ENCODE measurements at regions not wholly inside any gene's neighbourhood (a gene's known extent, or its start where the extent isn't known, plus 50 kb on each side); places are given as distances from the start of the nearest gene placed in this dataset.
A peak's percentile ranks its signal among the peaks of the same experiment; 100 is the strongest.

GRCh38 chr12:131368668-131369071, 342.2 kb upstream of the SFSWAP start:
- Mint-ChIP-seq H3K36me3 (no peaks in the 10 kb centered on the region), H3K4me3 (no peak overlapping the region), H3K27me3 (peaks cover 0 to 6% (median 0%) of the 10 kb centered on the region in 5 donors), H3K9me3 (no peaks in the 10 kb centered on the region), H3K27ac (no peak overlapping the region), H3K4me1 (peaks cover 0 to 2% (median 0%) of the 10 kb centered on the region in 7 donors)
- H3K27ac ChIP-seq (ENCODE audit: low read depth, low read length) = no peak overlapping the region
- H3K27me3 ChIP-seq (ENCODE audit: control insufficient read depth in 2 of 2, insufficient read depth in 2 of 2, low read length in 2 of 2) = no peaks in the 10 kb centered on the region
- no peak overlapping the region for H3K4me3 ChIP-seq (ENCODE audit: low read length)
- H3K4me1 ChIP-seq (ENCODE audit: control insufficient read depth in 2 of 2, insufficient read depth in 2 of 2, low read length in 2 of 2) = no peaks in the 10 kb centered on the region
- CTCF ChIA-PET = no interaction called here
- POLR2A ChIA-PET = no interaction called here
- intact Hi-C loops (cut with micrococcal nuclease) = no loop called here
- ATAC-seq (no peak), DNase-seq (no peak)
- no peaks in the 10 kb centered on the region for H3K9me3 ChIP-seq (ENCODE audit: control insufficient read depth in 2 of 3, low read length in 3 of 3)
- no peaks in the 10 kb centered on the region for H3K36me3 ChIP-seq (ENCODE audit: control insufficient read depth in 2 of 3, insufficient read depth in 3 of 3, low read length in 3 of 3)

DNA sequence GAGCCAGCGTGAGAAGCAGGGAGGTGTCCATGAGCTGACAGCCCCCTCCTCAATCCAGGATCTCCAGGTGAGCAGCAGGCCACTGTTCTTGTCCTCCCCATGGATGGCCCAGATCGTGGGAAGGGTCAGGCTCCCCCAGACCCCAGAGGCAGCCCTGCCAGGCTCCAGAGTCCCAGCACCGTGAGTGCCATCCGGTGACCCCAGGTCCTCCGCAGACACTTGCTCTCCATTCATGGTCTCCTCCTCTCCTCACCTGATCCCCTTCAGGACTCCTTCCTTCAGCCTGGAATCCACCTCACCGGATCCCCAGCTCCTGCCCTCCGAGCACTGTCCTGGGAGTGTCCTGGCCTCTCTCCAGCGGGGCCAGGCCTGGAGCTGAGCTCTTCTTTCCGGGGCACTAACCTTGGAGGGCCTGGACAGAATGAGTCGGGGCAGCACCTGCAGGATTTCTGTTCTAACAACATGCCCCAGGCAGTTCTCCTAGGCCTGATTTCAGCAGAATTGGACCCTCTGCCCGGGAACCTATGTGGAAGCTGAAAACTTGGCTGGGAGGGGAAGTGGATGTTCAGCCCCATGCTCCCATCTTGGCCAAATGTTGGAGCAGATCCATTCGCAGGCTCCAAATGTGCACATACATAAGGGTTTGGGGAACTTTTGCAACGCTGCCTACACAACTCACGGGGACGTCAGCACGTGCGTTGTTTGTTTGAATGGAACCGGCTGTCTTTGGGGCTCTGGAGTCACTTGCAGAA, 341.6 kb upstream of the SFSWAP start:
- DNase-seq = no peak
- Mint-ChIP-seq H3K27ac (no peak overlapping the region), H3K36me3 (no peaks in the 10 kb centered on the region), H3K4me3 (no peak overlapping the region), H3K4me1 (no peaks in the 10 kb centered on the region), H3K9me3 (no peaks in the 10 kb centered on the region), H3K27me3 (peaks cover 0 to 2% (median 0%) of the 10 kb centered on the region in 5 donors)
- no peaks in the 10 kb centered on the region for H3K9me3 ChIP-seq (ENCODE audit: control insufficient read depth in 2 of 3, low read length in 3 of 3)
- ChIA-PET CTCF (no interaction called here), POLR2A (no interaction called here)
- no peak for ATAC-seq
- no peak overlapping the region for H3K27ac ChIP-seq (ENCODE audit: low read depth, low read length)
- H3K4me3 ChIP-seq (ENCODE audit: low read length) = no peak overlapping the region
- intact Hi-C loops (cut with micrococcal nuclease) = no loop called here
- no peaks in the 10 kb centered on the region for H3K36me3 ChIP-seq (ENCODE audit: control insufficient read depth in 2 of 3, insufficient read depth in 3 of 3, low read length in 3 of 3)
- H3K4me1 ChIP-seq (ENCODE audit: control insufficient read depth in 2 of 2, insufficient read depth in 2 of 2, low read length in 2 of 2) = no peaks in the 10 kb centered on the region
- no peaks in the 10 kb centered on the region for H3K27me3 ChIP-seq (ENCODE audit: control insufficient read depth in 2 of 2, insufficient read depth in 2 of 2, low read length in 2 of 2)

DNA sequence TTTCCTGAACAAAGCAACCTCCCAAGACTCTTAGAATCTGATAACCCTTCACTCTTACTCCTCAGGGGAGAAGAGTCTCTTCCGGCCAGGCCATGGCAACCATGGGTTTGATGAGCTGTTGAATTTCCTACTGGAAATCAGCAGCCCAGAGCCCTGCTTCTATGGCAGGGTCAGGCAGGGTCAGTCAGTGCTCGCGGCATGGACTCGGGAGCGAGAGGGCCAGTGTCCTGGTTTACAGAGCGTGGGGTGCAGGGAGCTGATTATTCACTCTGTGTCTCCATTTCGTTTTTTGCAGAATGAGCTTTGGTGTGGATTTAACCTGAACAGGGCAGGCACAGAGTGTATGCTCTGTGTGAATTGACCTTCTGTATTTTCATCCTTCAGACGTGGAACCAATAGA, 340.6 kb upstream of the SFSWAP start:
- ChIA-PET POLR2A (no interaction called here), CTCF (no interaction called here)
- ATAC-seq = no peak
- H3K4me1 Mint-ChIP-seq = no peaks in the 10 kb centered on the region
- no peaks in the 10 kb centered on the region for H3K36me3 Mint-ChIP-seq
- H3K9me3 ChIP-seq (ENCODE audit: control insufficient read depth in 2 of 3, low read length in 3 of 3) = no peaks in the 10 kb centered on the region
- H3K36me3 ChIP-seq (ENCODE audit: control insufficient read depth in 2 of 3, insufficient read depth in 3 of 3, low read length in 3 of 3) = no peaks in the 10 kb centered on the region
- no peak overlapping the region for H3K4me3 ChIP-seq (ENCODE audit: low read length)
- H3K27me3 Mint-ChIP-seq = no peaks in the 10 kb centered on the region
- intact Hi-C loops (cut with micrococcal nuclease) = no loop called here
- no peak overlapping the region for H3K4me3 Mint-ChIP-seq
- H3K4me1 ChIP-seq (ENCODE audit: control insufficient read depth in 2 of 2, insufficient read depth in 2 of 2, low read length in 2 of 2) = no peaks in the 10 kb centered on the region
- H3K9me3 Mint-ChIP-seq = no peaks in the 10 kb centered on the region
- no peaks in the 10 kb centered on the region for H3K27me3 ChIP-seq (ENCODE audit: control insufficient read depth in 2 of 2, insufficient read depth in 2 of 2, low read length in 2 of 2)
- H3K27ac Mint-ChIP-seq = peak overlapping the region in 1 of 9 donors; percentile 32
- no peak overlapping the region for H3K27ac ChIP-seq (ENCODE audit: low read depth, low read length)
- no peak for DNase-seq

DNA sequence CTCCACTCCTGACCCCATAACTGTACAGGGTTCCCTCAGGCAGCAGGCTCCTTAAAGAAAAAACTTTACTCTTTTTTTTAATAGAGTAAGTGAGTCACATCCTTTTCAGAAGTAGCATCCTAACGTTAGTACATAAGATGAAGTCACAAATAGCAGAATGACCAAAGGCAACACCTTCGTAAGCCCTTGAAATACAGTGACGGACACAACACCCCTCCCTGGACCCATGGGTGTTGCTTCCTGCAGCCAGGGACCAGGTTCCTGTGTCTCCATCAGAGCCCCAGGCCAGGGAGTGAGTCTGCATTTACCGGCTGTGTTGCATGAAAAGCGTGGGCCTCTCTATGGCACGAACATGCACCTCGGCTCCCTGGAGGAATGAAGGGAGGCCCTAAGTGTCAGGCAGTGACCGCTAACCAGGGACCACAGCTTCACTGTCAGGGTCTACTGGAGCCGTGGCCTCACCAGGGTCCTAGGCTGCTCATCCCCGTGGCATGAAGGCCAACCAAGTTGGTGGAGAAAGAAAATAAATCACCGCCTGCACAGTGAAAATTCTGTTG, 340.0 kb upstream of the SFSWAP start:
- H3K27me3 ChIP-seq (ENCODE audit: control insufficient read depth in 2 of 2, insufficient read depth in 2 of 2, low read length in 2 of 2) = no peaks in the 10 kb centered on the region
- Mint-ChIP-seq H3K27me3 (no peaks in the 10 kb centered on the region), H3K4me1 (no peaks in the 10 kb centered on the region), H3K36me3 (no peaks in the 10 kb centered on the region), H3K4me3 (no peak overlapping the region), H3K27ac (no peak overlapping the region), H3K9me3 (no peaks in the 10 kb centered on the region)
- intact Hi-C loops (cut with micrococcal nuclease) = no loop called here
- ATAC-seq (no peak), DNase-seq (no peak)
- POLR2A ChIA-PET = no interaction called here
- no peaks in the 10 kb centered on the region for H3K36me3 ChIP-seq (ENCODE audit: control insufficient read depth in 2 of 3, insufficient read depth in 3 of 3, low read length in 3 of 3)
- no peak overlapping the region for H3K27ac ChIP-seq (ENCODE audit: low read depth, low read length)
- H3K9me3 ChIP-seq (ENCODE audit: control insufficient read depth in 2 of 3, low read length in 3 of 3) = no peaks in the 10 kb centered on the region
- H3K4me3 ChIP-seq (ENCODE audit: low read length) = no peak overlapping the region
- CTCF ChIA-PET = no interaction called here
- H3K4me1 ChIP-seq (ENCODE audit: control insufficient read depth in 2 of 2, insufficient read depth in 2 of 2, low read length in 2 of 2) = no peaks in the 10 kb centered on the region

GRCh38 chr12:131371401-131372170, 339.3 kb upstream of the SFSWAP start:
- no peaks in the 10 kb centered on the region for H3K36me3 ChIP-seq (ENCODE audit: control insufficient read depth in 2 of 3, insufficient read depth in 3 of 3, low read length in 3 of 3)
- intact Hi-C loops (cut with micrococcal nuclease) = no loop called here
- no peak overlapping the region for H3K27ac Mint-ChIP-seq
- H3K9me3 Mint-ChIP-seq = no peaks in the 10 kb centered on the region
- H3K4me3 Mint-ChIP-seq = no peak overlapping the region
- H3K4me1 ChIP-seq (ENCODE audit: control insufficient read depth in 2 of 2, insufficient read depth in 2 of 2, low read length in 2 of 2) = no peaks in the 10 kb centered on the region
- no peaks in the 10 kb centered on the region for H3K9me3 ChIP-seq (ENCODE audit: control insufficient read depth in 2 of 3, low read length in 3 of 3)
- H3K4me1 Mint-ChIP-seq = no peaks in the 10 kb centered on the region
- no peaks in the 10 kb centered on the region for H3K36me3 Mint-ChIP-seq
- no peak overlapping the region for H3K27ac ChIP-seq (ENCODE audit: low read depth, low read length)
- ChIA-PET POLR2A (no interaction called here), CTCF (no interaction called here)
- no peaks in the 10 kb centered on the region for H3K27me3 Mint-ChIP-seq
- no peaks in the 10 kb centered on the region for H3K27me3 ChIP-seq (ENCODE audit: control insufficient read depth in 2 of 2, insufficient read depth in 2 of 2, low read length in 2 of 2)
- no peak overlapping the region for H3K4me3 ChIP-seq (ENCODE audit: low read length)
- DNase-seq (no peak), ATAC-seq (no peak)

DNA sequence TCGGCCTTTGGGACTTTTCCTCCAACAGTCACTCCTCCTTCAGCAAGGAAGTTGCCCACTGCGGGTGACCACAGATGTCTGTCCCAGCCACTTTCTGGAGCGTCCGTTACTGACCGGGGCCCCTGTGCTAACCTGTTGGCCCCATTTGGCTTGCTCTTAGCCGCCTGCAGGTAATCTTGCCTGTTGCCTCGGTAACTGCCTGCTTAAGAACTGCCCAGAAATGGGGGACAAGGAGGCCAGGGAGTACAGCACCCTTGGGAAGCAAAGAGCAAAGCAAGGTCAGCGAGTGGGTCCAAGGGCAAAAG, 338.8 kb upstream of the SFSWAP start:
- no peak for DNase-seq
- no peaks in the 10 kb centered on the region for H3K36me3 Mint-ChIP-seq
- Histone ChIP-seq H3K27me3 (ENCODE audit: control insufficient read depth in 2 of 2, insufficient read depth in 2 of 2, low read length in 2 of 2) (no peaks in the 10 kb centered on the region), H3K36me3 (ENCODE audit: control insufficient read depth in 2 of 3, insufficient read depth in 3 of 3, low read length in 3 of 3) (no peaks in the 10 kb centered on the region), H3K9me3 (ENCODE audit: control insufficient read depth in 2 of 3, low read length in 3 of 3) (no peaks in the 10 kb centered on the region), H3K4me1 (ENCODE audit: control insufficient read depth in 2 of 2, insufficient read depth in 2 of 2, low read length in 2 of 2) (no peaks in the 10 kb centered on the region), H3K27ac (ENCODE audit: low read depth, low read length) (no peak overlapping the region), H3K4me3 (ENCODE audit: low read length) (no peak overlapping the region)
- no peak for ATAC-seq
- H3K4me3 Mint-ChIP-seq = no peak overlapping the region
- ChIA-PET POLR2A (no interaction called here), CTCF (no interaction called here)
- no peaks in the 10 kb centered on the region for H3K4me1 Mint-ChIP-seq
- H3K27me3 Mint-ChIP-seq = no peaks in the 10 kb centered on the region
- intact Hi-C loops (cut with micrococcal nuclease) = no loop called here
- no peaks in the 10 kb centered on the region for H3K9me3 Mint-ChIP-seq
- no peak overlapping the region for H3K27ac Mint-ChIP-seq

DNA sequence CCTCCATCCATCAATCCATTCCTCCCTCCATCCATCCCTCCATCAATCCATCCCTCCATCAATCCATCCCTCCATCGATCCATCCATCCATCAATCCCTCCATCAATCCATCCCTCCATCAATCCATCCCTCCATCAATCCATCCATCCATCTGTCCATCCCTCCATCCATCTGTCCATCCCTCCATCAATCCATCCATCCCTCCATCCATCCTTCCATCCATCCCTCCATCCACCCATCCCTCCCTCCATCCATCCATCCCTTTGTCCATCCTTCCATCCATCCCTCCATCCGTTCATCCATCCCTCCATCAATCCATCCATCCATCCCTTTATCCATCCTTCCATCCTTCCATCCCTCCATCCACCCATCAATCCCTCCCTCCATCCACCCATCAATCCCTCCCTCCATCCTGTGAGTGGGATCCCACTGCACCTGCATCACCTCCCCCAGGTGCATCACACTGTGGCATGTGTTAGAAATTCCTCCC, 338.1 kb upstream of the SFSWAP start:
- CTCF ChIA-PET = no interaction called here
- H3K9me3 Mint-ChIP-seq = no peaks in the 10 kb centered on the region
- H3K27me3 Mint-ChIP-seq = peaks cover 0 to 4% (median 0%) of the 10 kb centered on the region in 5 donors
- no peaks in the 10 kb centered on the region for H3K4me1 Mint-ChIP-seq
- H3K4me1 ChIP-seq (ENCODE audit: control insufficient read depth in 2 of 2, insufficient read depth in 2 of 2, low read length in 2 of 2) = no peaks in the 10 kb centered on the region
- no peaks in the 10 kb centered on the region for H3K9me3 ChIP-seq (ENCODE audit: control insufficient read depth in 2 of 3, low read length in 3 of 3)
- POLR2A ChIA-PET = no interaction called here
- ATAC-seq (no peak), DNase-seq (no peak)
- no peaks in the 10 kb centered on the region for H3K27me3 ChIP-seq (ENCODE audit: control insufficient read depth in 2 of 2, insufficient read depth in 2 of 2, low read length in 2 of 2)
- no peak overlapping the region for H3K4me3 Mint-ChIP-seq
- H3K4me3 ChIP-seq (ENCODE audit: low read length) = no peak overlapping the region
- intact Hi-C loops (cut with micrococcal nuclease) = no loop called here
- H3K36me3 ChIP-seq (ENCODE audit: control insufficient read depth in 2 of 3, insufficient read depth in 3 of 3, low read length in 3 of 3) = no peaks in the 10 kb centered on the region
- no peaks in the 10 kb centered on the region for H3K36me3 Mint-ChIP-seq
- H3K27ac Mint-ChIP-seq = no peak overlapping the region
- no peak overlapping the region for H3K27ac ChIP-seq (ENCODE audit: low read depth, low read length)

All from naive thymus-derived CD4-positive, alpha-beta T cell (primary cell).